NCI-H146 treated with DMSO at 0.1 percent for 48 hours (cell line): ENCODE measurements at regions not wholly inside any gene's neighbourhood (a gene's known extent, or its start where the extent isn't known, plus 50 kb on each side); places are given as distances from the start of the nearest gene placed in this dataset.

Source experiments
- DNase-seq: peaks from one replicate; lab custom pipeline; 2025; ENCODE audit not compliant: unreplicated experiment; lab: John Stamatoyannopoulos, UW

DNA sequence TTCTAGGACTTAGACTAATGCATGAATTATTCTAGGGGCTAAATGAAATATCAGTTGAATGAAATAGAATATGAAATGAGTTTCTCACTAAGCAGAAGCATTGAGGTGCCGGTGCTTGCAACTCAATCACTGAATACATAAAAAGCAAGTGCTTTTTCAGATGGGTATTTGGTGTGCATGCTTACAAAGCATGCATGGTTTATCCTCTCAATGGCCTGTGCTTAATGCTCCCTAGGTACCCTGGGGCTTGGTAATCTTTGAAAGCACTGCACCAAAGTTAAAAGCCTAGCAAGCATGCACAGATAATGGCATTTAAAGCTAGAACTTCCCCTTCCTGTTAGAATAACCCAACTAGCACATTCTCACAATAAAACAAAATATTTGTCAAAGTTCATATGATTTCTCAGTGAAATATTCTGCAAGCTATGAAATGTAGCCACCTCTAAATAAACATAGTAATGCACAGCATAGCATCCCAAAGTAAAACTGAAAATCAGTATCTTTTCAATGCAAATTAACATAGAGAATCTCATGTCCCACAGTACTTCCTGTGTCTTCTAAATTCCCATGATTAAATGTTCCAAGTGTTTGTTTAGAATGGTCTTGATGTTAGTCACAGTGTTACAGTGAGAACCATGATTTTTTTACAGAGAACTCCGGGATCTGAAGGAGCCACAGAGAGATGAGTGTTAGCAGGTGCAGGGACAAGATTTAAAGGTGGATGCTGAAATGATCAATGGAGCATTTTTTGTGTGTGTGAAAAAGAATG is 143.4 kb upstream of the CDH6 start:
- no peak for DNase-seq

DNA sequence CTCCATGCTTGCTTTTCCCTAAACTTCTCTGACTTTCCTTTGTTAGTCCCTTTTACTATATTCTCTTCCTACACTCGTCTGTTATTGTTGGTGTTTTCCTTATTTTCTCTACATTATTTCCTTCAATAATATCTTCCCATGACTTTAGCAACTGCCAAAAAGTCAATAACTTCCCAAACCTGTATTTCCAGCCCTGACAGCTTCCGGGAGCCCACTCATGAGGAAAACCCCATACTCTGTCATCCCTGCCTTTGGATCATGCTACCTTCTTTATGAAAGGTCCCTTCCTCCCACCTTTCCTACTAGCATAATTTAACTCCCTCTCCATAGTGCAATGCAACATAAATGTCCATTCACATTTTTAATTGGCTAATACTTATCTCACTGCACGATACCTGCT is 144.0 kb upstream of the CDH6 start:
- no peak for DNase-seq

DNA sequence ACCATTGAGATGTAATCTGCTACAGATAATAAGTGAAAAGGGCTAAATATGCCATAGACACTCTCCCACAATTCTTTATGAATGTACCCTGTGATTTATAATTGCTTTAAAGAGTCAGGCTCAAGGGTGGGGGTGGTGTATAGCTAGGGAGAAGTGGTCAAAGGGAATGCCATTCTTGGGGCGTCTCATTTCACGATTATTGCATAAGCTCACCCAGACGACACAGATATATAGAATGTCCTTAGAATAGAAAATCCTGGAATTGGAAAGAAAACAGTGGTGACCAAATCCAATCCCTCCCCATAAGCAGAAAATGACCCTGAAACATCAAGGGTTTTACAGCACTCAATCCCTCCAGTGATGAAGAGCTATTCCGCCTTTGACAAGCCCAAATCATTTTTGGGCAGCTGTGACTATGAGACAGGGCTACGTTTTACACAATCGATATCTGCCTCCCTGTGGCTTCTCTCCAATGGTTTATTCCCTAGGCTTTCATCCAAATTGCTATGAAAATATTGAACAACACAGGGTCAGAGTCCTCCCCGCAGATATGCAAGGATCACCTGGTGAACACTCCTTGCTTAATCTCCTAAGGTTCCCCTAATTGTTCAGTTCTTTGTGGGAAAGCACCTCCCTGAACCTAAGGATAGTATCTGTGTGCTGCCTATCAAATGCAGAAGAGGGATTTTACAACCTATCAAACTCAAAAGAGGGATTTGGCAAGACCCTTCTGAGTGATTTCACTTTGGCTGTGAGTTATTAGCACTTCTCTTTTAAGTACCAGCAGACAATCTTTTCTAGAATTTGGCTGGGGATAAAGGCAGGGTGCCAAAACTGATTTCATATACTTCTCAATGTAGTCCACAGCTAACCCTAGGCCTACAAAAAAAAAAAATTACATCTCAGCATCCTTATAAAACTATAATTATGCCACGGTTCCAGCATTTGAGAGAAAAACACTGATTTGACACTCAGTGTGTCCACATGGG is 144.9 kb upstream of the CDH6 start:
- DNase-seq, result peak; percentile 93

DNA sequence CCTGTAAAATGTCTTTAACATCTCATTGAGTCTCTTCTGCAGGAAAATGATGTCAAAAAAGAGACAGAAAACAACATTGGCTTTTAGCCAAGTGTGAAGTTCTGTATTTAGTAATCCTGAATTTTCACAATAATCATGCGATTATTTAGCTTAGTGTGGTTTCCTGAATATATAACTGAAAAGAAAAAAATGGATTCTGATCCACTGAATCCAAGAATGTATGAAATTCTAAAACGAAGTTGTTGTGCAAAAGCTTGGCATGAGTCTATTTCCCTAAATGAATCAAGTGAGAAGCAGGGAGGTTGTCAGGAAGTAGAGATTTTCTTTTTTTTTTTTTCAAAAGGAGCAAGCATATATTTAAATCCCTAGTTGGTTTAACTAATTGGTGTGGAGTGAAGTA is 145.9 kb upstream of the CDH6 start:
- no peak for DNase-seq

DNA sequence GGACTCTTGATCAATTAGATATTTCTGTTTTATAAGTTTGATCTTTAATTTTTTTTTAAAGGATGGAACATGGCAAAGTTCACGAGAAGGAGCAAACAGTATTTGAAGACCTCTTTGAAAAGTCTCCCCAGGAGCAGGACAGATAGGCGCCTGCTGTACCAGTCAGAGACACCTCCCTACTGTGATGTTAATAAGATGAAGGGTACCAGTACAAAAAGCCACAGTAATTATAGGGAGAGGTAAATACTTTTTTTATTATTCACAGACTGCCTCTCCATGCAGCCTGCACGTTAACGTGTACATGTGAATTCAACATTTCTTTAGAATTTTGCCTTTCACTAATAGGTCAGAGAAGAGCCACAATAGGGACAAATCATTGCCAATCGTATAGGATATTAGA is 146.5 kb upstream of the CDH6 start:
- DNase-seq, result peak; percentile 94

DNA sequence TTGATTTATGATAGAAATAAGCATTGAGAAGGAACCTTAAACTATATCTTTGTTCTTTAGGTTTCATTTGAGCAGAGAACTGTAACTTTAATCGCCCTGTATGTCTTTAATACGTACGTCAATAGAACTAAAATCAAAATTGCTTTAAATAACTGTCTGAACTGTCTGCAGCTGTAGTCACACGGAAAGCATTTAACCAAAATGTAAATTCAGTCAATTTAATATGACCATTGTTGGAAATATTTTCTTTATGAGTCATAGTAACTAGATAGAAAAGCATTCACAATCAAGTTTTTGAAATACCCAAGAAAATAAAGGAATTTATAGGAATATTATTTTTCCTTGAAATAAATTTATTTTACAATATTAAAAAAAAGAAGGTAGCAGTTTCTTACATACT is 157.1 kb upstream of the CDH6 start:
- DNase-seq, result no peak

DNA sequence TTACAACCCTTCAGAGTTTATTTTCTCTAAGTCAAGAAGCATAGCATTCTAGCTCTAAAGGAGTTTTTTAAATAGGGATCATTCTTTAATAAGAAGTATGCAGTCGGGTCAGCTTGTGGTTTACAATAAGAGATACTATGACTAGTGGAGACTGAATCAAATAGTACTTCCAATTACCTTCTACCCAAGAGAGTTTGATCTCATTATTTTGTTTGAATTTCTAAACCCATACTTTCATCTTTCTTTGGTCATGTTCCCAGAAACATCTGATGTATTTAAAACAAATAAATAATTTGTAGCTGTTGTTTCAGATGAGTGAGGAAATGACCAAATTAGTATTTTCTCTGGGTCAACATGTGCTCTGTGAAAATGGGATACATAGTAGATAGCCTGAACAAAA is 160.2 kb upstream of the CDH6 start:
- no peak for DNase-seq

DNA sequence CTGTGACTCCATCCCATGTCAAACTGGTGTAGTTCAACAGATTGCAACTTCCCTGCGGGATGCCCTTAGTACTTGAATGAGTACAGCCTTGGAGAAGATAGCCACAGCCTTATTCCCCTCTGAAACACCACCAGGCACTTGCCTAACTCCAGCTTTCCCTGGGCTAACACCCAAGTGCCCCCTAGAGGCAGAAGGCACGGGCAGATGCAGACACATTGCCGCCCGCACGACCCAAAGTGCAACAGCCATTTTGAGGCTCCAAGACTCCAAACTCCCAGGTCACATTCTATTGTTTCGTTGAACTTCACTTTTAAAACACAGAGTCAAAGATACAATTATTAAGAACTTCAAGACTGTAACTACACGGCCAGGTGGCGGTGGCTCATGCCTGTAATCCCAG is 163.6 kb upstream of the CDH6 start:
- no peak for DNase-seq

DNA sequence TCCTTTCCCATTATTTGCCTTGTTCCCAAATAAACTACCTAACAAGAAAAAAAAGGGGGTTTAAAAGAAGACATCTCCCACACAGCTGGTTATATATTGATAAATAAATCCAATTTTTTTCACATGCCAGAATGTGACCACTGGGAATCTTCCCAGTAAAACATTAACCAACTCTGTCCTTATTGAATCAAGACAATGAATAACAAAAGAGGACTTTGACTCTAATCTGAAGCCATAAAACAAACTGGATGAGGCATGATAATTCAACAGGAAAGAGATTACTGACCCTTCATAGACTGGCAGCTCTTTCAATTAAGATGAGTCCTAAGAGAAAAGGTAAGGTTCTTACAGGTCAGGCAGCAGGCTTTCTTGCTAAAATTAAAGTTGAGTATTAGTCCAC is 165.8 kb upstream of the CDH6 start:
- no peak for DNase-seq

DNA sequence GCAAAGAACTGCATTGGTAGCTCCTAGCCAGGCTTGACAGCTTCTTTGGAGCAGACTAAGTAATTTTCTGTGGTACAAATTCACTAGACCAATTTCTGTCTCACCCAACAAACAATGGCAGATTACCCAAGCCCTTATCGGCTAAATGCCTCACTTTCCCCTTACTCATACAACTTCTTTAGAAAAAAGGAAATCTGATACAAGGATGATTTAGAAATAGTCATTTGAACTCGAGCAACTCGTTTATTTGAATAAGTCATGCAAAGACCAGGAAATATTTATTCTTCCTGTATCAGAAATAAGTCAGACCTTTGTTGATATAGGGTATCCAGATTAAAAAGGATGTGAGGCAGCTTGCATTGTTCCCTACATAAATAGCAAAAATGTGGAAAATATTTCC is 170.4 kb upstream of the CDH6 start:
- no peak for DNase-seq

DNA sequence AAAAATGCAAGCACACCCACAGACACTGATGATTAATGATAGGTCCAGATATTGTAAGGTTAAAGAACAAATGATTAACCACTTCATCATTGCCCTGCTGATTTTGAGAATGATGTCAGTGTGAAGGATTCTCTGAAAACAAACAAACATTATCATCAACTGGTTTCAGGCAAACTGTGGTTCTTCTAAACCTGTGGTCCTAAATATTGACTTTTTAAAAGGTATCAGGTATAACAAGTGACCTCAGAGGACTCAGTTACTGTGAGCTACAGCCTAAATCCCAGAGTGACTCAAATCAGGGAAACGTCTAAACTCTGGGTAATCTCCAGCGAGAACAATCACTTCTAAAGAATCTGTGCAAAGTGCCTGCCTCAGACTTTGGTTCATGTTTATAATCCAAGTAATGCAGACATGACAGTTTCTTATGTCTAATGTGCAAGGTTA is 172.3 kb upstream of the CDH6 start:
- DNase-seq, result no peak

DNA sequence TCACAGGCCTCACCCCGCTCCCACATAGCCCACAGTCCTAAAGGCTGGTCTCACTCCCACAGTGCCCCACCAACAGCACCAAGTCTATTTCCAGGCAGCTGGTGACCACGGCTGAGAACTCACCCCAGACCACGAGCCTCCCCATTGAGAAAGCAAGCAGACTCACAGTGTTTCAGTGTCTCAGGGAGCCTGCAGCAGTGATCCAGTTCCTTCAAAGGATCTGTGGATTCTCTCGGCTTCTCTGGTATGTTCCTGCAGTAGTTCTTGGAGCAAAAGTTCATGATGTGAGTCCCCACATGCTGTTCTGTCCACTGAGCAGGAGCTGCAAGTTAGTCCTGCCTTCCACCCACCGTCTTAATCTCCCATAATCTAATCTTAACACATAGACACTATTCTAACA is 185.3 kb upstream of the CDH6 start:
- DNase-seq, result no peak

DNA sequence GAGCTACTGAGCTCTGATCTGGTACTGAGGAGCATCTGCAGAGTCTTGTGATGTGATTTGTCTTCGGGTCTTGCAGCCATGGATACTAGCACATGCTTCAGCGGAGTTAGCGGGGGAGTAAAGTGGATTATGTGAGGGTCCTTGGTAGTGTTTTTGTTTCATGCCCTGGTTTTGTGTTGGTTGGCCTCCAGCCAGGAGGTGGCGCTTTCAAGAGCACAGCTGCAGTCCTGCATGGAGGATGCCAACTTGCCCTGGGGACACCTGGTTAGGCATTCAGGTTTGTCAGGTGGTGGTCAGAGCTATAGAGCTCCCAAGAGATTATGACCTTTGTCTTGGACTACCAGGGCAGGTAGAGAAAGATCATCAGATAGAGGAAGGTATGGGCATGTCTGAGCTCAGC is 185.8 kb upstream of the CDH6 start:
- DNase-seq, result no peak

DNA sequence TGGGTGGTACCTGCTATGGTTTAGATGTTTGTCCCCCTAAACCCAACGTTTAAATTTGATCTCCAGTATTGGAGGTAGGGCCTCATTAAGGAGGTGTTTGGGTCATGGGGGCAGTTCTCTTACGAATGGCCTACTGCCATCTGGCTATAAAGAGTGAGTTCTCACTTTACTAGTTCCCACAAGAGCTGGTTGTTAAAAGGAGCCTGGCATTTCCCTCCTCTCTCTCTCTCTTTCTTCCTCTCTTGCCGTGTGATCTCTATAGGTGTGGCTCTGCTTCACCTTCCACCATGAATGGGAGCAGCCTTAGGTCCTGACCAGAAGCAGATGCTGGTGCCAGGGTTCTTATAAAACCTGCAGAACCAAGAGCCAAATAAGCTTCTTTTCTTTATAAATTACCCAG is 193.2 kb upstream of the CDH6 start:
- no peak for DNase-seq

DNA sequence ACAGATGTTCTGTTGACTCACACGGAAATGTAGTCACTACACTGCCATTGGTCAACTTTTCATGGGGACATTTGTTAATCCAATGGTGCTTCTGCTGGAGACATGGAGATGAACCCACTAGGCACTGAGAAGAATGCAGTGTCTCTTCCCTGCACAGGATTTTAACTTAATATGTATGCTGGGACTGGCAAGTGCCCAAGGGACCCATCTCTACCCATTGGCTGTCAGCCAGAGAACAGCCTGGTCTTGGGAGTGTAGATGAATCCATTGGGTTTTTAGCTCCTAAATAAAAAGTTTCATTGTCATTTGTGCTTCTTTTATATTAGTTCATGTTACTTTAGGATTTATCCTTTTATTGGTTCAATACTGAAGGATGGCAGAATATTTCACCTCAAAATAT is 195.8 kb upstream of the CDH6 start:
- DNase-seq, result no peak

DNA sequence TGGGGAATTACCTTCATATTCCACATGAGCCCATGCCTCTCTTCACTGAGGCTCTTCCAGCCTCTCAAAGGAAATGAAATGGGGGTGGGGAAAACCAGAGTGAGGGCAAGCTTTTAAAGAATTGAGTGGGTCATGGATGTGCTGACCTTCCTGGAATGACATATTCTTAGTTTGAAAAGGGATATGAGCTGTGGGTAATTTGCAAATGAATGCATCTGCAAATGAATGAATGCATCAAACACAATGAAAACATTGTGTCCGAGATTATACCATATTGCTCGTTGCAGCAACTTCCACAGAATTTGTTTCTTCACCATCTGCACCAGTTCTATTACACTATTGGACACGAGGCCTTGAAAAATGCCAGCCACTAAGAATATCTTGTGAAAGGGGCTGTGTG is 198.6 kb upstream of the CDH6 start:
- no peak for DNase-seq

DNA sequence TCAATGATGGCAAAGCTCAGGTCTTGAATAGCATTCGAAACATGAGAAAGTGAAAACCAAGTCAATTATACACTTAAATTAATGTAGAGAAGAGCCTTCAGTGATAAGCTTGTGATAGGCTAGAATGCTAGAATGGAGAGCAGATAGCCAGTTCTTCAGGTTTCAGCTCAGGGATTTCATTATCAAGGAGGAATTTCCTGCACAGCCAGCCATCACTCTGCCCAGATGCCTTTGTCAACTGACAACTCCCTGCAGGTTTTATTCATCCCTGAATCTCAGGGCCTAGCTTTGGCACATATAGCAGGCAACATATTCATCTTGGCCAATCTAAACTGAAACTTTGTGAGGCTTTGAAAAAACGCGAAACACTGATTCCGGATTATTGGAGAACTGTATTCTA is 199.3 kb upstream of the CDH6 start:
- no peak for DNase-seq

DNA sequence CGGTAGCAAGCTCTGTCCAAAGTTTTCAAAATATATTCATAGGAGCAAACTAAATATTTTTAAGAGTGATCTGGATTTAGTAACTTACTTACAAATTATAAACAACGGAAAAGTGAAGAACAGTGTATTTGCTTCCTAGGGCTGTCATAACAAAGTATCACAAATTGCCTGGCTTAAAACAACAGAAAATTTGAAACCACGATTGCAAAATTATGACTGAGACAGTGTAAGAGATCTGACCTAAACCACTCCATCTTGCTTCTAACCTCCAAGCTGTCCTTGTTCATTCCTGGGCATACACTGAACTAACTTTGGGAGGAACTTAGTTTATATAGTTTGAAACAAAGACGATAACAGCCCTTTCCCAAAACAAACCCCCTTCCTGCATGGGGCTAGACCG is 202.0 kb upstream of the CDH6 start:
- no peak for DNase-seq

DNA sequence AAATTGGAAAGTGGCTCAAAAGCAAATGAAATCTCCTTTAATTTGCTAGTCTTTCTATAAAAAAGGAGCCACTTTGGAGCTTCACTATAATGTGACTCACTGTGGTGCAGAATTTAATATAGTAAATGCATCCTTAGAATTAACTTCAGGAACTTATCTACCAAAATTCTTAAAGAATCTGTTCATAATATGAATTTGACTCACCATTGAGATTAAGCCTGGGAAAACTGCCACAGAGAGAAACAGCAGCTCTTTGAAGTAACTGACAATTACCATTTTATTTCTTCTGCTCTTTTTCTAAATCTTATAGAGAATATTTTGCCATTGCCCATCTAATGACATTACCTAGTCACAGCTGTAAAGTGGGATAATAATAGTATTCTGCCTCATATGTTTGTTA is 211.9 kb upstream of the CDH6 start:
- DNase-seq, result no peak

DNA sequence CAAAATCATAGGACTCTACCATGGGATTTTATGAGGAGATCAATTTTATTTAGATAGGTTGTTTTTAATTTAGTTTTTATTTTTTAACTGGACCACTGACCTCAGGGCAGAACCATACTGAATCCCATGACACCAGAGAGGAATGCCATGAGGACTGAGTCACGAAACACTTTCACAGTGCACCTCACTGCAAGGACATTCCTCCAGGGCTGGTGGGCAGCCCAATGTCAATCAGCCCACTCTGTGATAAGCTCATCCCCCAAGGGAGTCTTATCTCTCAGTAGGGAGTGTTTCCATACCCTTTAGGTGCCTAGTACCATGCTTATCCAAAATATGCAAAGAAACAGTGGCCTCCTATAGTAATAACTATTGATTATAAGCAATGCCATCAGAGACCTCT is 224.5 kb upstream of the CDH6 start:
- DNase-seq, result no peak

DNA sequence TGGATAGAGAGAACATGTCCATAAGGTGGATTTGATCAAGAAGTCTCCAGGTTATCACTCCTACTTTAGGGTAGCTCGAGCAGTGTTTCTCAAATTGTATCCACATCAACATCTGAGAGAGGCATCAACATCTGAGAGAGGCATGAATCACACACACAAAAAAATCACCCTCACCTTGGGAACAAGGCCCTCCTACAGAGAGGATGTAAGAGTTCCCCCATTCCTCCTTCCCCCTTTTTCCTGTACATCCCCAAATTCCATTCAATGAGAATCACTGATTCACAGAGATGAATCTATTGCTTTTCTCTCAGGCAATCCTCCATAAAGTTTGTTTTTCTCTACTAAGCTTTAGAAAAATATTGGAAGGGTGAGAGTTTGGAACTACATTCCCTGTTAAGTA is 233.4 kb upstream of the CDH6 start:
- no peak for DNase-seq

DNA sequence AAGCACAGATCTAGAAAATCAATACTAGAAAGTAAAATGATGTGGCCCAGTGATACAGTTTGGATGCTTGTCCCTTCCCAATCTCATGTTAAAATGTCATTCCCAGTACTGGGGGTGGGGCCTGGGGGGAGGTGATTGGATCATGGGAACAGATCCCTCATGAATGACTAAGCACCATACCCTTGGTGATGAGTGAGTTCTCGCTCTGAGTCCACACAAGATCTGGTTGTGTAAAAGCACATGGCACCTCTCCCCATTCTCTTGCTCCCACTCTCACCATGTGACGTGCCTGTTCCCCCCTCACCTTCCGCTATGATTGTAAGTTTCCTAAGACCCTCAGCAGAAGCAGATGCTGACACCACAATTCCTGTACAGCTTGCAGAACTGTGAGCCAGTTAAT is 234.2 kb upstream of the CDH6 start:
- no peak for DNase-seq
